ENCODE measurements at regions not wholly inside any gene's neighbourhood (a gene's known extent, or its start where the extent isn't known, plus 50 kb on each side); places are given as distances from the start of the nearest gene placed in this dataset.

GRCh38 chr21:28714777-28715464 is 277.8 kb downstream of the LTN1 start:
- intact Hi-C loops (cut with micrococcal nuclease; ENCODE audit: unreplicated experiment) (no loop called here), in situ Hi-C loops (cut with HindIII; ENCODE audit: low pct_unique_long_range_greater_than_20kb, low sequenced_read_pairs) (no loop called here)
- Histone ChIP-seq H3K27me3 (ENCODE audit: control insufficient read depth, insufficient read depth, low read length) (no peaks in the 10 kb centered on the region), H3K4me1 (ENCODE audit: control insufficient read depth, insufficient read depth, low read length) (no peaks in the 10 kb centered on the region), H3K4me3 (ENCODE audit: low read depth in 2 of 2, low read length in 2 of 2) (no peak overlapping the region), H3K27ac (ENCODE audit: low read length) (no peak overlapping the region), H3K9me3 (ENCODE audit: control insufficient read depth, insufficient read depth, low read depth, low read length) (no peaks in the 10 kb centered on the region), H3K36me3 (ENCODE audit: control insufficient read depth, insufficient read depth, low read length) (no peaks in the 10 kb centered on the region)
- no peak for DNase-seq (ENCODE audit: low read depth, low spot score)
- ChIA-PET CTCF (no interaction called here), POLR2A (no interaction called here)
- TF ChIP-seq TCF7L2 (IDR thresholded peaks at IDR 0.05; ENCODE audit: low read depth, low read length) (no peak), CTCF (IDR thresholded peaks at IDR 0.05) (no peak), SIN3A (IDR thresholded peaks at IDR 0.05; ENCODE audit: borderline replicate concordance, insufficient read depth, low read depth, low read length) (no peak), REST (IDR thresholded peaks at IDR 0.05; ENCODE audit: insufficient read depth in 1 of 2, low read depth in 2 of 2, low read length in 1 of 2) (no peak), POLR2AphosphoS5 (IDR thresholded peaks at IDR 0.05; ENCODE audit: low read depth, low read length) (no peak)
- no peak for ATAC-seq
- BruUV-seq (replicated peaks): no TSS peak

- intact Hi-C loops (cut with micrococcal nuclease; ENCODE audit: unreplicated experiment): no loop called here
- in situ Hi-C loops (cut with HindIII; ENCODE audit: low pct_unique_long_range_greater_than_20kb, low sequenced_read_pairs): no loop called here
- POLR2A ChIA-PET: no interaction called here
- no peaks in the 10 kb centered on the region for H3K9me3 ChIP-seq (ENCODE audit: control insufficient read depth, insufficient read depth, low read depth, low read length)
- no peak for DNase-seq (ENCODE audit: low read depth, low spot score)
- ATAC-seq: no peak
- no peak overlapping the region for H3K4me3 ChIP-seq (ENCODE audit: low read depth in 2 of 2, low read length in 2 of 2)
- H3K27me3 ChIP-seq (ENCODE audit: control insufficient read depth, insufficient read depth, low read length): no peaks in the 10 kb centered on the region
- CTCF ChIA-PET: no interaction called here
- no peaks in the 10 kb centered on the region for H3K4me1 ChIP-seq (ENCODE audit: control insufficient read depth, insufficient read depth, low read length)
- no peak overlapping the region for H3K27ac ChIP-seq (ENCODE audit: low read length)
- TF ChIP-seq CTCF (IDR thresholded peaks at IDR 0.05): no peak
- no peak for TF ChIP-seq SIN3A (IDR thresholded peaks at IDR 0.05; ENCODE audit: borderline replicate concordance, insufficient read depth, low read depth, low read length)
- TF ChIP-seq REST (IDR thresholded peaks at IDR 0.05; ENCODE audit: insufficient read depth in 1 of 2, low read depth in 2 of 2, low read length in 1 of 2): no peak
- no peak for TF ChIP-seq TCF7L2 (IDR thresholded peaks at IDR 0.05; ENCODE audit: low read depth, low read length)
- TF ChIP-seq POLR2AphosphoS5 (IDR thresholded peaks at IDR 0.05; ENCODE audit: low read depth, low read length): no peak
- BruUV-seq (replicated peaks): no TSS peak
- H3K36me3 ChIP-seq (ENCODE audit: control insufficient read depth, insufficient read depth, low read length): no peaks in the 10 kb centered on the region
Measured at GRCh38 chr21:28712411-28712810, 280.3 kb downstream of the LTN1 start.
